ENCODE measurements at regions not wholly inside any gene's neighbourhood (a gene's known extent, or its start where the extent isn't known, plus 50 kb on each side); places are given as distances from the start of the nearest gene placed in this dataset.

- TF ChIP-seq EP300 (conservative IDR thresholded peaks at IDR 0.05; ENCODE audit: poor library complexity, severe bottlenecking) (no peak), CTCF (IDR thresholded peaks at IDR 0.05; ENCODE audit: poor library complexity, severe bottlenecking) (no peak), POLR2AphosphoS5 (IDR thresholded peaks at IDR 0.05) (no peak), RAD21 (conservative IDR thresholded peaks at IDR 0.05) (no peak), TAF1 (IDR thresholded peaks at IDR 0.05; ENCODE audit: low read depth) (no peak), REST (IDR thresholded peaks at IDR 0.05; ENCODE audit: borderline replicate concordance) (no peak), EZH2 (IDR thresholded peaks at IDR 0.05; ENCODE audit: borderline replicate concordance, insufficient read depth, low read length, poor library complexity, severe bottlenecking) (no peak), MXI1 (conservative IDR thresholded peaks at IDR 0.05; ENCODE audit: poor library complexity, severe bottlenecking) (no peak), SMC3 (conservative IDR thresholded peaks at IDR 0.05; ENCODE audit: poor library complexity) (no peak)
Observed at GRCh38 chr7:111642373-111642772, 80.1 kb upstream of the IMMP2L start.
